Choroid plexus epithelial cell (primary cell): ENCODE measurements at regions not wholly inside any gene's neighbourhood (a gene's known extent, or its start where the extent isn't known, plus 50 kb on each side); places are given as distances from the start of the nearest gene placed in this dataset.
"Not testable (repeated sequence)": the region's sequence is repeated elsewhere in the genome, so short reads cannot be mapped to it uniquely, and the experiment has no call there.

ENCODE experiments used
- DNase-seq: peaks from one replicate; pipeline ENCODE4 v3.0.0-alpha.2; 2010; ENCODE audit warnings: low read depth
- H3K4me3 ChIP-seq: 2 replicates; pipeline ENCODE4 v1.5.1; 2011; ENCODE audit warnings: low read depth, mild to moderate bottlenecking, control low read depth, low read length, moderate library complexity
- CTCF ChIP-seq: conservative IDR thresholded peaks from 2 replicates; pipeline ENCODE4 v1.5.1; 2011; ENCODE audit warnings: low read depth, mild to moderate bottlenecking, control low read depth, inconsistent platforms, low read length, moderate library complexity

DNA sequence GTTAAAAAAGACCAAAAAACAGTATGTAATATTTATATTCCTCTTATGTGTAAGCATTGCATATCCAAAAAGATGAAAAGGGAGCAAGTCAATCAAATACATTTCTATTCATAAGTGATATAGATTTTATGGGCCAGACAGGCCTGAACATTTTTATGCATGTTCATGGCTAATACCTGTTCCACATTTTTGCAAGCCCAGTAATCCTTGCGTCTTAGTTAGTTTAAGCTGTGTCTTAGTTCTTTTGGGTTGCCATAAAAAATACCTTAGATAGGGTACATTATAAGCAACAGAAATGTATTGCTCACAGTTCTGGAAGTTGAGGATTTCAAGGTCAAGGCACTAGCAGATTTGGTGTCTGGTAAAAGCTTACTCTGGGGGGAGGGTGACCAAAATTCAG, 342.1 kb downstream of the TAF11L14 start:
- no peak for DNase-seq
- TF ChIP-seq CTCF = no peak
- H3K4me3 ChIP-seq = no peak overlapping the region

- no peak for TF ChIP-seq CTCF
- DNase-seq = no peak
- no peak overlapping the region for H3K4me3 ChIP-seq
Observed at GRCh38 chr5:17978954-17979353, 344.7 kb downstream of the TAF11L14 start.

GRCh38 chr5:17982626-17983025, 348.4 kb downstream of the TAF11L14 start:
- not testable (repeated sequence) for DNase-seq

DNA sequence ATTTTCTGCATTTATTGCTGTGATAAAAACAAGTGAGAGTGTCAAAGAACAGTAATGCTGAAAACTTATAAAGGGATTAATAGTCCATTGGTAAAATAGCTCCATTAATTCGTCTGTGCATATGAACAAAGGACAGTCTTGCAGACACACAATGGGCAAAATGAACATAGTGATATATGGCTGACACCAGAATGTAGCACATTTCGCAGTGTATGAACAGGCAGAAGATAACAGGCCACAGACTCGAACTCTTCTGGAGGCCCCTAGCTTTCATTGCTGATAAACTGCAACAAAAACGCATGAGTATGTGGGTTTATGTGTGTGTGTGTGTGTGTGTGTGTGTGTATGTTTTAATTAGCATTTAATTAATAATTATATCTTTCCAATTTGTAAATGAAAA, 354.8 kb downstream of the TAF11L14 start:
- TF ChIP-seq CTCF = no peak
- H3K4me3 ChIP-seq = no peak overlapping the region
- DNase-seq = no peak

More at GRCh38 chr5:17982626-17983025, 348.4 kb downstream of the TAF11L14 start:
- H3K4me3 ChIP-seq = not testable (repeated sequence)

DNA sequence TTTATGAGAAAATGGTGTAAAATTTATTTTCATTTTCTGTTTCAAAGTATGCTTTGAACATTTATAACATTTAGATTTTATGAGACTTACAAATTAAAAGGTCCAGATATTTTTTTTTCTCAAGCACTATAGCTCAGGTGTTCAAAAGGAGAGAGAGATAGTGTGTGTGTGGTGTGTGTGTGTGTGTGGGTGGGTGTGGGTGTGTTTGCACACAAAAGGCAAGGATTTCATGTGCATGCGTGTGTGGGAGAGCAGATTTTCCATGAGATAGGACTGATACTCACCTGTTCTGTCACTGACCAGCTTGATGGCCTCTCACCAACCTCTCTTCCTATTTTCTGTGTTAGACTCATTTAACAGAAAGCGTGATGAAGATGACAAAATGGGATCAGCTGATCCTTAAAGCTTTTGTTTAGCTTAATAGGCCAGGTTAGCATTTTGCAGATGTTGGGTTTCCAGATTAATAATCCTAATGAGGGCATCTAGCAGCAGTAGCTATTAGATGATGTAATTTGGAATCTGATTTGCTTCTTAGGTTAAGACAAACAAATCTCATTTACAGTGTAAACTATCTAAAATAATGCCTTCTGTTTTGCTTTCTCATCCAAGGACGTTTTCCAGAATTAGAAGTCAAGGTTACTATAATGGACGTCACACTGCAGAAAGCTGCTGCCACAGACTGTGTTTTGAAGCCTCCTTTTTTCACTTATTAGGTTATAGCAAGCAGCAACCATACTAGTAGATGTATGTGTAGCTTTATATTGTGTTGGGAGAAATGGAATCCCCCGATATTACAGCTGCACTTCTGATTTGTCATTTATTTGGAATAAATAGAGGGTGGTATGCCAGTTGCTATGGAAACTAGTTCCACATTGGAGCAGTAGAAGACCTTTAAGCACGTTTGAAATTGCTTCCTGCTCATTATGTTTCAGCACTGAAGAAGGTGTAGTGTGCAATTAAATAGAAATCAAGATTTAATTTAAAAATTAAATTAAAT, 355.6 kb downstream of the TAF11L14 start:
- no peak for TF ChIP-seq CTCF
- DNase-seq = no peak
- no peak overlapping the region for H3K4me3 ChIP-seq

DNA sequence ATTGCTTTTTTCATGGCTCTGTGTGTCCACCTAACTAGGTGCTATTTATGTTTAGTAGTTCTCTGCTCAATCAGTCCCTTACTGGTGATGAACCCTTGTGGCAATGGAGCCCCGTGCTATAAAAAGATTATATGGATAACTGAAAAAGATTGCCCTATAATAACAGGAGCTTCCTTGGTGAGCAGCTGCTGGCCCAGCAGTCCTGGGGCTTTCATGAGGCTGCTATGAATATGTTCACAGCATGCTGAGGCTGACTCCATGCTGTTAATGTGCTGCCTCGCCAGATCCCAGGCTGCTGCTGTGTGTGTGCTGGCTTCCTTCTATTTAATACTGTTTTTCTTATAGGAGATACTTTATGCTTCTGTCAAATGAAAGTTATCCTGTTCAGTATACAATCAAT, 357.5 kb downstream of the TAF11L14 start:
- TF ChIP-seq CTCF = no peak
- DNase-seq = peak; percentile 13
- no peak overlapping the region for H3K4me3 ChIP-seq

DNA sequence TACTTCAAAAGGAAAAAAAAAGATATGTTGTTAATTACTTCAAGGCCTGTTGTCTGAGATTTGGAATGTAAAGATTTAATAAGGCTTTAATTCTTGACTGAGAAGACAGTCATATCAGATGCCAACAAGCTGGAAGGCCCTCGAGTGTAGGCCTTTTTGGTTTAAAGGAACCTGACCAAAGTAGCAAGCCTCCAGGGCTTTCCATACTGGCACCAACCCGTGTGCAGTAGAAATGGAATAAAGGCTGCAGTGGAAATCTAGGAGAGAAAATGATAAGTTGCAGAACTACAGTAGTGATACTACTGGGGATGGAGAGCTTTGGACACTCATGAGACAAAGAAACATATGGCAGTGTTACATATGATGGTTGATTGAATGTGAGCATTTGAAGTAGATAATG, 358.0 kb downstream of the TAF11L14 start:
- no peak for DNase-seq
- TF ChIP-seq CTCF = no peak

More for the DNA sequence above, 358.0 kb downstream of the TAF11L14 start:
- H3K4me3 ChIP-seq = no peak overlapping the region
